Adipocyte (in vitro differentiated cells): ENCODE measurements at regions not wholly inside any gene's neighbourhood (a gene's known extent, or its start where the extent isn't known, plus 50 kb on each side); places are given as distances from the start of the nearest gene placed in this dataset.

Experiments
- DNase-seq: peaks from one replicate; pipeline ENCODE4 v3.0.0-alpha.2; 2015; ENCODE audit warnings: low read depth
- H3K27me3 ChIP-seq: replicated peaks from 2 replicates; pipeline ENCODE4 v1.7.0; 2013; ENCODE audit warnings: mild to moderate bottlenecking, low read length, moderate library complexity; ENCODE audit not compliant: control insufficient read depth, insufficient read depth
- H3K36me3 ChIP-seq: 2 replicates; pipeline ENCODE4 v1.7.0; 2013; ENCODE audit warnings: low read length, mild to moderate bottlenecking, moderate library complexity; ENCODE audit not compliant: control insufficient read depth, insufficient read depth, severe bottlenecking
- H3K4me1 ChIP-seq: 2 replicates; pipeline ENCODE4 v1.7.0; 2013; ENCODE audit warnings: mild to moderate bottlenecking, low read length, moderate library complexity; ENCODE audit not compliant: control insufficient read depth, insufficient read depth
- H3K4me3 ChIP-seq: 2 replicates; pipeline ENCODE4 v1.7.0; 2013; ENCODE audit warnings: mild to moderate bottlenecking, low read length, moderate library complexity
- H3K9ac ChIP-seq: 2 replicates; pipeline ENCODE4 v1.7.0; 2013; ENCODE audit warnings: mild to moderate bottlenecking, low read length, moderate library complexity
- H3K9me3 ChIP-seq: 2 replicates; pipeline ENCODE4 v1.7.0; 2013; ENCODE audit warnings: mild to moderate bottlenecking, low read length, moderate library complexity; ENCODE audit not compliant: control insufficient read depth

GRCh38 chr12:111256629-111257434 lies 112.1 kb downstream of the PHETA1 start:
- no peak for DNase-seq
- H3K4me3 ChIP-seq, result no peak overlapping the region
- peaks cover 49% of the 10 kb centered on the region for H3K27me3 ChIP-seq
- H3K36me3 ChIP-seq, result no peaks in the 10 kb centered on the region
- H3K9me3 ChIP-seq, result no peaks in the 10 kb centered on the region
- no peak overlapping the region for H3K9ac ChIP-seq
- no peaks in the 10 kb centered on the region for H3K4me1 ChIP-seq

GRCh38 chr12:111255261-111255660 lies 113.6 kb downstream of the PHETA1 start:
- Histone ChIP-seq H3K27me3 (peaks cover 46% of the 10 kb centered on the region), H3K4me1 (no peaks in the 10 kb centered on the region), H3K9ac (no peak overlapping the region), H3K4me3 (no peak overlapping the region), H3K36me3 (no peaks in the 10 kb centered on the region), H3K9me3 (no peaks in the 10 kb centered on the region)
- DNase-seq, result no peak

- Histone ChIP-seq H3K4me3 (no peak overlapping the region), H3K27me3 (peaks cover 51% of the 10 kb centered on the region), H3K9me3 (no peaks in the 10 kb centered on the region), H3K9ac (no peak overlapping the region), H3K36me3 (no peaks in the 10 kb centered on the region), H3K4me1 (no peaks in the 10 kb centered on the region)
- DNase-seq, result no peak
Measured at GRCh38 chr12:111254106-111254505, 114.8 kb downstream of the PHETA1 start.

- H3K9me3 ChIP-seq, result no peaks in the 10 kb centered on the region
- H3K4me1 ChIP-seq, result no peaks in the 10 kb centered on the region
- H3K9ac ChIP-seq, result no peak overlapping the region
- H3K27me3 ChIP-seq, result peaks cover 51% of the 10 kb centered on the region
- H3K36me3 ChIP-seq, result no peaks in the 10 kb centered on the region
- DNase-seq, result no peak
- H3K4me3 ChIP-seq, result no peak overlapping the region
Measured at GRCh38 chr12:111253213-111253612, 115.7 kb downstream of the PHETA1 start.

- H3K4me1 ChIP-seq, result no peaks in the 10 kb centered on the region
- H3K9ac ChIP-seq, result no peak overlapping the region
- H3K9me3 ChIP-seq, result no peaks in the 10 kb centered on the region
- no peak overlapping the region for H3K4me3 ChIP-seq
- peaks cover 54% of the 10 kb centered on the region for H3K27me3 ChIP-seq
- DNase-seq, result no peak
- no peaks in the 10 kb centered on the region for H3K36me3 ChIP-seq
Measured at GRCh38 chr12:111251787-111252186, 117.1 kb downstream of the PHETA1 start.

GRCh38 chr12:111251058-111251730 lies 117.7 kb downstream of the PHETA1 start:
- H3K9me3 ChIP-seq, result peaks cover 3% of the 10 kb centered on the region

GRCh38 chr12:111250251-111250881 lies 118.5 kb downstream of the PHETA1 start:
- no peaks in the 10 kb centered on the region for H3K36me3 ChIP-seq
- peaks cover 47% of the 10 kb centered on the region for H3K27me3 ChIP-seq
- peaks cover 6% of the 10 kb centered on the region for H3K9me3 ChIP-seq
- H3K4me3 ChIP-seq, result no peak overlapping the region
- DNase-seq, result no peak
- H3K4me1 ChIP-seq, result no peaks in the 10 kb centered on the region
- no peak overlapping the region for H3K9ac ChIP-seq

More at GRCh38 chr12:111251058-111251730, 117.7 kb downstream of the PHETA1 start:
- H3K4me3 ChIP-seq, result no peak overlapping the region
- H3K4me1 ChIP-seq, result no peaks in the 10 kb centered on the region
- H3K27me3 ChIP-seq, result peaks cover 51% of the 10 kb centered on the region
- no peak overlapping the region for H3K9ac ChIP-seq
- DNase-seq, result no peak
- H3K36me3 ChIP-seq, result no peaks in the 10 kb centered on the region

GRCh38 chr12:111249757-111250156 lies 119.1 kb downstream of the PHETA1 start:
- Histone ChIP-seq H3K36me3 (no peaks in the 10 kb centered on the region), H3K9me3 (peaks cover 7% of the 10 kb centered on the region), H3K9ac (no peak overlapping the region), H3K4me1 (no peaks in the 10 kb centered on the region), H3K4me3 (no peak overlapping the region), H3K27me3 (peaks cover 46% of the 10 kb centered on the region)
- DNase-seq, result no peak

GRCh38 chr12:111249018-111249370 lies 119.9 kb downstream of the PHETA1 start:
- no peak overlapping the region for H3K9ac ChIP-seq
- DNase-seq, result no peak
- no peaks in the 10 kb centered on the region for H3K4me1 ChIP-seq
- peaks cover 15% of the 10 kb centered on the region for H3K9me3 ChIP-seq
- H3K27me3 ChIP-seq, result peaks cover 40% of the 10 kb centered on the region
- H3K36me3 ChIP-seq, result no peaks in the 10 kb centered on the region
- H3K4me3 ChIP-seq, result no peak overlapping the region

- peaks cover 36% of the 10 kb centered on the region for H3K27me3 ChIP-seq
- H3K4me1 ChIP-seq, result no peaks in the 10 kb centered on the region
- no peak for DNase-seq
Measured at GRCh38 chr12:111248236-111249017, 120.5 kb downstream of the PHETA1 start.

More at GRCh38 chr12:111248236-111249017, 120.5 kb downstream of the PHETA1 start:
- no peak overlapping the region for H3K4me3 ChIP-seq
- no peak overlapping the region for H3K9ac ChIP-seq
- H3K9me3 ChIP-seq, result peaks cover 16% of the 10 kb centered on the region
- no peaks in the 10 kb centered on the region for H3K36me3 ChIP-seq
